PC-9 (cell line): ENCODE measurements at regions not wholly inside any gene's neighbourhood (a gene's known extent, or its start where the extent isn't known, plus 50 kb on each side); places are given as distances from the start of the nearest gene placed in this dataset.

Source experiments
- CTCF ChIP-seq: fragments of 200-600 bp; sonication (generic); conservative IDR thresholded peaks from 2 replicates; pipeline ENCODE4 v1.6.1; 2017; ENCODE audit warnings: mixed run types, antibody characterized with exemption, mild to moderate bottlenecking, moderate library complexity
- EZH2 ChIP-seq: fragments of 200-600 bp; sonication (generic); IDR thresholded peaks from 2 replicates; pipeline ENCODE4 v1.8.0; 2017; ENCODE audit warnings: antibody characterized with exemption, low read depth

GRCh38 chr1:4005431-4005830, 105.4 kb upstream of the C1orf174 start:
- no peak for TF ChIP-seq CTCF
- TF ChIP-seq EZH2, result no peak
